ENCODE measurements at regions not wholly inside any gene's neighbourhood (a gene's known extent, or its start where the extent isn't known, plus 50 kb on each side); places are given as distances from the start of the nearest gene placed in this dataset.

- intact Hi-C loops (cut with DNase I), result no loop called here
- H3K4me3 ChIP-seq (replicated peaks in 1 of 3), result no peak overlapping the region
- H3K4me1 ChIP-seq, result peaks cover 0 to 6% of the 10 kb centered on the region in 2 donors
- no peak for DNase-seq
- WGBS, 2 donors, result 94 to 95% methylated on average over 5 of the region's 5 CpGs
- no peaks in the 10 kb centered on the region for H3K27me3 ChIP-seq
- no peak overlapping the region for H3K27ac ChIP-seq
- TF ChIP-seq CTCF (IDR thresholded peaks at IDR 0.05), result no peak
- TF ChIP-seq POLR2A (IDR thresholded peaks at IDR 0.05), result no peak
- no peaks in the 10 kb centered on the region for H3K36me3 ChIP-seq
- no peaks in the 10 kb centered on the region for H3K9me3 ChIP-seq
Observed at GRCh38 chr1:221125976-221126375, 246.7 kb downstream of the HLX start.

- WGBS, 2 donors, result 71 to 77% methylated on average over 2 of the region's 2 CpGs
- no peak for TF ChIP-seq CTCF (IDR thresholded peaks at IDR 0.05)
- TF ChIP-seq POLR2A (IDR thresholded peaks at IDR 0.05), result no peak
- intact Hi-C loops (cut with DNase I), result no loop called here
- H3K27ac ChIP-seq, result no peak overlapping the region
- no peaks in the 10 kb centered on the region for H3K4me1 ChIP-seq
- H3K4me3 ChIP-seq (replicated peaks in 1 of 3), result no peak overlapping the region
- H3K27me3 ChIP-seq, result no peaks in the 10 kb centered on the region
- DNase-seq, result no peak
- no peaks in the 10 kb centered on the region for H3K36me3 ChIP-seq
- H3K9me3 ChIP-seq, result no peaks in the 10 kb centered on the region
Observed at GRCh38 chr1:221137666-221138065, 258.4 kb downstream of the HLX start.

- no peak for TF ChIP-seq POLR2A (IDR thresholded peaks at IDR 0.05)
- no peak for TF ChIP-seq CTCF (IDR thresholded peaks at IDR 0.05)
- Histone ChIP-seq H3K4me1 (no peaks in the 10 kb centered on the region), H3K4me3 (replicated peaks in 1 of 3) (no peak overlapping the region), H3K27ac (no peak overlapping the region), H3K27me3 (no peaks in the 10 kb centered on the region), H3K36me3 (no peaks in the 10 kb centered on the region), H3K9me3 (no peaks in the 10 kb centered on the region)
- intact Hi-C loops (cut with DNase I), result no loop called here
- DNase-seq, result no peak
Observed at GRCh38 chr1:221138516-221138915, 259.3 kb downstream of the HLX start.

GRCh38 chr1:221139991-221140390 lies 260.7 kb downstream of the HLX start:
- WGBS, 2 donors, result 91 to 92% methylated on average over 1 of the region's 1 CpG
- no peak for DNase-seq
- TF ChIP-seq CTCF (IDR thresholded peaks at IDR 0.05), result no peak
- no peak for TF ChIP-seq POLR2A (IDR thresholded peaks at IDR 0.05)
- intact Hi-C loops (cut with DNase I), result no loop called here
- Histone ChIP-seq H3K4me1 (no peaks in the 10 kb centered on the region), H3K9me3 (no peaks in the 10 kb centered on the region), H3K4me3 (replicated peaks in 1 of 3) (no peak overlapping the region), H3K36me3 (no peaks in the 10 kb centered on the region), H3K27ac (no peak overlapping the region), H3K27me3 (no peaks in the 10 kb centered on the region)

- H3K9me3 ChIP-seq, result no peaks in the 10 kb centered on the region
- 94 to 100% methylated on average over 2 of the region's 2 CpGs for WGBS, 2 donors
- no peak overlapping the region for H3K4me3 ChIP-seq (replicated peaks in 1 of 3)
- no peaks in the 10 kb centered on the region for H3K36me3 ChIP-seq
- H3K4me1 ChIP-seq, result no peaks in the 10 kb centered on the region
- no peak for TF ChIP-seq CTCF (IDR thresholded peaks at IDR 0.05)
- TF ChIP-seq POLR2A (IDR thresholded peaks at IDR 0.05), result no peak
- no peak overlapping the region for H3K27ac ChIP-seq
- no peak for DNase-seq
- H3K27me3 ChIP-seq, result no peaks in the 10 kb centered on the region
- intact Hi-C loops (cut with DNase I), result no loop called here
Observed at GRCh38 chr1:221141096-221141495, 261.9 kb downstream of the HLX start.

Measured in thyroid gland (tissue), 4 donors.